Nucleus accumbens (tissue), 56 donors: ENCODE measurements at regions not wholly inside any gene's neighbourhood (a gene's known extent, or its start where the extent isn't known, plus 50 kb on each side); places are given as distances from the start of the nearest gene placed in this dataset.

Experiments used
- DNase-seq, 56 donors: peaks; one replicate each; lab custom pipeline; 2025; lab: John Stamatoyannopoulos, UW

GRCh38 chr21:25342816-25343215, 264.5 kb downstream of the MRPL39 start:
- DNase-seq, result no peak

- no peak for DNase-seq
Observed at GRCh38 chr21:25341981-25342380, 265.3 kb downstream of the MRPL39 start.

DNA sequence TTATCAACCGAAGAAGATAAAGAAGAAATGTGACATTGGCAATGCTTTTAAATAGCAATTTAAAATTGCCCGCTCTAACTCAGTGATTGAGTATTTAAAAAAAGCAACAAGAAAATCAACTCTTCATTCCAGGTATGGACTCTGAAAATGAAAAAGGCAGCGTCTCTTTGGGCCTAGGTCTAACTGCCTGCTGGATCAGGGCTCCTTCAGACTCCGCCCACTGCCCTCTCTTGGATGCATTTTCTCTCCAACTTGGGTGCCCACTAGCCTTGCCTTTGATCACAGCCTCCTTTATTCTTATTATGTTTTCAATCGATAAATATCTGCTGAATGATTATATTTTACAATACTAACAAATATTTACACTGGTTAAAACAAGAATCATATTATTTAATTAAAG, 268.9 kb downstream of the MRPL39 start:
- DNase-seq, result no peak

GRCh38 chr21:25334046-25334730, 273.1 kb downstream of the MRPL39 start:
- DNase-seq, result no peak

GRCh38 chr21:25331286-25331685, 276.0 kb downstream of the MRPL39 start:
- DNase-seq, result no peak

DNA sequence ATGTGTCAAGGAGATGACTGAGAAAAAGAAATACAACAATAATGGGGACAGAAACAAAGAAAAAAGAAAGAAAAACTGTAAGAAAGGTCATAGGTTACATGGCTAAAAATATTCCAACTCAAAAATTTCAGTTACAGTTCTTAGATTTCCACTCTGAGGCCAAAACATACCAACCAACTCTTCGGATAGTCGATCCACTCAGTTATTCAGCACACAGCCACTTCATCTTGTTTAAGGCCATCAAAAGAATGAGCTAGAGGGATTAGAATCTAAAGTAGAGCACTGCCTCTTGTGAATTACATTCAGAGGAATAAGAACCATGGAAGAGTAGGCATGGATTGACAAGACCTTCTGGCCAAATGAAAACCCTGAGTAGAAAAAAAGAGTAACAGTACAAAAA, 277.0 kb downstream of the MRPL39 start:
- no peak for DNase-seq

DNA sequence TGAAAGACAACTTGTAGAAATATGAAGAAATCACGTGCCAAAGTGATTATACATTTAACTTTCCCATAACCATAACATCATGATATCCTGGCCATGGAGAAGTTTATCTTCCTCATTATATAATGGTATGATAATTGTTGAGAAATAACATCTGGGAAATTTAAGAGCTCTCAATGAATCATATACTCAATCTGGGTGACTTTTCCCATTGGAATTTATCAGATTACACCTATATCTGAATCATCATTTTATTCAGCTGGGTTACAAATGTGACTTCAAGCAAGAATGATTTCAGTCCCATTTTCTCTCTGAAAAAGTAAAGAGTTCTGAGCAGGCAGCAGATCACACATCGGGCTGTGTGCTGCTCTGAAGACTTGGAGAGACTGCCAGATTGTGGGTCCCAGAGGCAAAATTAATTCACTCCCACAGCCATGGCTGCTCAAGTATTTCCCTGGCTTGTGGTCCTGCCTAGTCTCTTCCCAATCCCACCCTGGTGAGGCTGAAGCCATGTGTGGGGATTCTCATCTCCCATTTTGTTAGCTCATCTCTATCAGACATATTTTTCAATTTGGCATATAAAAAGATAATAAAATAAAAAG, 278.0 kb downstream of the MRPL39 start:
- DNase-seq, result no peak

DNA sequence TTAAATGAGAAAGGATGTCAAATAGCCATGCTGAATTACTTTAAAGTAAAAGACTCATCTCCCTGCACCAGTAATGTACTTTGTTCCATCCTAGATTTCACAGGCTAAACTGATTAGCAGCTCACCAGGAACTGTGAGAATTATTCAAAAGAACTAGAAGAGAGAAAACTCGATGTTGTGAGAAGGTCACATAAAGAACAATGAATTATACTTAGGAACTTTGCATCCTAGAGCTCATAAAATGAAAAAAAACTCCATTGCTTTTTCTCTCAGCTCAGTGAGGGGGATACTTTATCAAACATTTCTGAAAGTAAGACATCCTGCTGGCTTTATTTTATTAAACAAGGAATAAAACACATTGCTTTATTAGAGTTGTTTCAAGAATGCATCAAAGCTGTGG, 278.5 kb downstream of the MRPL39 start:
- no peak for DNase-seq

- DNase-seq, result no peak
Observed at GRCh38 chr21:25326181-25326580, 281.1 kb downstream of the MRPL39 start.

GRCh38 chr21:25324666-25325065, 282.6 kb downstream of the MRPL39 start:
- DNase-seq, result no peak

DNA sequence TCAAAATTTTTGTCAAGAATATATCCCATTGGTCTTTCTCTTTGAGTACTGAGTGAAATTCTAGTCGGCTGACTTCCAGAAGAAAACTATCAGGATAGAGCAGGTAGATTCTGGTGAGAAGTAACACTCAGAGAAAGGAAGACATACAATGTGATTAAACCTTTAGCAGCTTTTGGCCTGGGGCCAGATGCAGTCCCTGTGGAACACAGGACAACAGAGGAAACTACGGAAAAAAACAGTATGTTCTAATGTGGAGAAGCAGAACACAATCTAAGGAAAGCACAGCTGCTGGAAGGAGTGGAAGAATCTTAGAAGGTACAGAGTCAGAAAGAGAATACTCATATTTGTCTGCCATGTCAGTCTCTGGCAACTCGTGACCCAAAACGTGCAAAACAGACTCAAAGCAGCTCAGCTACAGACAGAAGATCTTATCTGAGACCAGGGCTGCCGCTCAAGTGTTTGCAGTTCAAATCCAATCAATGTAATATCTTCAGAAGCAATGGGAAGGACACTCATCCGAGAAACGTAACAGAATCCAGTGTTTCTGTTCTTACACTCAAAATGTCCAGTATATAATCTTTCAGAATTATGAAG, 283.8 kb downstream of the MRPL39 start:
- DNase-seq, result no peak

DNA sequence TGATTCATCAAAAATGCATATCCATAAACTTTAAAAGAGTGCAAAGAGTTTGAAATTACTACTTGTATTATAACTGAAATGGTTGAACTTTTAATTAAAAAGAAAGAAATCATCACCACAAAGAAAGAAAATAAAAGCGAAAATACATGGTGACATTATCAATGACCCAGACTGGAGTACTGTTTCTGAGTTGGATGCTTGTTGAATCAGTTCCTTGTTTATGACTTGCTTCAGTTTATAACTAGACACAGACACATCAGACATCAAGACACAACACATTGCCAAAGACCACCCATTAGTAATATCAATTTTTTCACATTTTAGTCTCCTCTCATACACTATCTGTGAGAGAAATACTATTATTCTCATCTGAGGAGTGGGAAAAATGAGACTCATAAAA, 293.0 kb downstream of the MRPL39 start:
- no peak for DNase-seq

GRCh38 chr21:25313829-25314228, 293.5 kb downstream of the MRPL39 start:
- no peak for DNase-seq

GRCh38 chr21:25307489-25307888, 299.8 kb downstream of the MRPL39 start:
- DNase-seq, result peak in 1 of 56 donors; percentile 14

GRCh38 chr21:25304611-25305010, 302.7 kb downstream of the MRPL39 start:
- DNase-seq, result no peak

DNA sequence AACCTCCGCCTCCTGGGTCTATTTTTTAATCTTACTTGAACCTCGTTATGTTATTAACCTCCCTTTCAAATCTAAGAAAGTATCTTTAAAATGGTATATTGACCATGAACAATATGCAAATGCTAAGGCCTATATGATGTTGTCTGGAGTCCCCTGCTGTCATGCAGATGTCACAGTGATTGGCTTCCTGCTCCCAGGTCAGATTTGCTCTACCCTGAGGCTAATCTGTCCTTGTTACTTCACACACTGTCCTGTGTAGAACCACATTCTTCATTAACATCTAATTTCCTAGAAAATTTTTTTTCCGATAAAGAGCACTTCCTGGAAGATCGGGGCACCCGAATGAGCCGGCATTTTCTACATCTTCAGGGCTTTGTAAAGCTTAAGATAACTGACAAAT, 306.6 kb downstream of the MRPL39 start:
- no peak for DNase-seq

GRCh38 chr21:25298512-25299491, 308.5 kb downstream of the MRPL39 start:
- DNase-seq, result no peak

- DNase-seq, result no peak
Observed at GRCh38 chr21:25297117-25297516, 310.2 kb downstream of the MRPL39 start.

DNA sequence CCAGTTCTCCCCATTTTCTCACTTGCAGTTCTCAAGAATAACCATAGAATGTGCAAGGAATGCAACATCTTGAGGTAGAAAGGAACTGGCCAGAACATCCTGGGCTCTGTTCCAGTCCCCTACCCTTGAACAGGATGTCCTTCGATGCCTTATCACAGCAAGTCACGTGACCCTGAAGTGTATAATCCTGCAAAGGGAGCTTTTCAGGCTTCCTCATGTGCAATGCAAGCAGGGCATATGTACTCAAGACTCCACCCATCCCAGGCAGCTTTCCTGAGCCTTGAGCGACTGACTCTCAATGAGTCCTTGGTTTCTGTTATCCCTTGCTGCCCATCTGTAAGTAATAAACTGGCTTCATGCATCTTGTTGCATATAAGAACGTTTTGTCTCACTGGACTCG, 311.0 kb downstream of the MRPL39 start:
- no peak for DNase-seq

GRCh38 chr21:25292396-25292795, 314.9 kb downstream of the MRPL39 start:
- DNase-seq, result no peak

DNA sequence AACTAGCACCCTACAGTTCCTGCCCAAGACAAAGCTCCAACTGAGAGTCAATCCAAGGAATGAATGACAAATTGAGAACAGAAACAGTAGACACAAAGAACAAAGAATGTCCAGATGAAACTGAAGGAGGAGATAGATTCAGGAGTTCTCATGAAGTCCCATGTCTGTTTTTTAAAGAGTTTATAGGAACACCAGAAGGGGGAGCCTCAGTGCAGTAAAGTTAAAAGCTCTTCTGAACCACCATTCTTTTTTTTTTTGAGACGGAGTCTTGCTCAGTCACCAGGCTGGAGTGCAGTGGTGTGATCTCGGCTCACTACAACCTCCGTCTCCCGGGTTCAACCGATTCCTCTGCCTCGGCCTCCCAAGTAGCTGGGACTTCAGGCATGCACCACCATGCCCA, 323.6 kb downstream of the MRPL39 start:
- DNase-seq, result no peak
